ENCODE measurements at regions not wholly inside any gene's neighbourhood (a gene's known extent, or its start where the extent isn't known, plus 50 kb on each side); places are given as distances from the start of the nearest gene placed in this dataset.

GRCh38 chr15:45904019-45904418 is 269.2 kb downstream of the SQOR start:
- peaks cover 2% of the 10 kb centered on the region for H3K27me3 Mint-ChIP-seq (ENCODE audit: low read depth, unreplicated experiment)

DNA sequence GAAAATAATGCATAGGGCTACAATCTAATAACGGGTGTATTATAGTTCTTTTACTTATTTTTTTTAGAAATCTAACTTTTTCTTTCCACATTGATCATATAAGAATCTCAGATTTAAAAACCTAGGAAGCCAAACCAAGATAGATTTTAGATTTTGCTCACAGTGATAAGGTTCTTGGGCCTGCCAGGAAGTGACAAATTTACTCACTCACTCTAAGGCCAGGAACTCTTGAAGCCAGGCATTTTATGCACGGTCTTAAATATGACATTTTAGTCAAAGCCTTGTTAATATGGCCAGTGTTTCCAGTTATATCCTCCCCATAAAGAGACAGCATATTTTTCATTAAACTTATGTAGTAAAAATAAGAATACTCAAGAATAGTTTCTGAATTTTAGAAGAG is 271.4 kb downstream of the SQOR start:
- H3K36me3 ChIP-seq (ENCODE audit: insufficient read depth, low read length) = no peaks in the 10 kb centered on the region
- no peak overlapping the region for H3K4me3 Mint-ChIP-seq (ENCODE audit: unreplicated experiment)

More at GRCh38 chr15:45904019-45904418, 269.2 kb downstream of the SQOR start:
- H3K9ac ChIP-seq (ENCODE audit: low read length) = no peak overlapping the region
- FAIRE-seq (no peak), DNase-seq (ENCODE audit: low read depth) (no peak)
- no peaks in the 10 kb centered on the region for H3K36me3 ChIP-seq (ENCODE audit: insufficient read depth, low read length)
- H3K9me3 ChIP-seq (ENCODE audit: insufficient read depth, low read depth, low read length) = no peaks in the 10 kb centered on the region
- no peaks in the 10 kb centered on the region for H3K36me3 Mint-ChIP-seq (ENCODE audit: low read depth, unreplicated experiment)
- H2AFZ ChIP-seq (ENCODE audit: low read depth, low read length) = no peak overlapping the region
- H3K4me3 Mint-ChIP-seq (ENCODE audit: unreplicated experiment) = no peak overlapping the region
- H3K27ac ChIP-seq (ENCODE audit: low read depth, low read length) = no peak overlapping the region
- H3K27ac Mint-ChIP-seq (ENCODE audit: unreplicated experiment) = no peak overlapping the region
- H3K4me1 Mint-ChIP-seq (ENCODE audit: low read depth, unreplicated experiment) = no peaks in the 10 kb centered on the region
- H3K4me2 ChIP-seq (ENCODE audit: low read length) = no peak overlapping the region
- no peaks in the 10 kb centered on the region for H4K20me1 ChIP-seq (ENCODE audit: insufficient read depth, low read length)
- TF ChIP-seq, protein P1, sequence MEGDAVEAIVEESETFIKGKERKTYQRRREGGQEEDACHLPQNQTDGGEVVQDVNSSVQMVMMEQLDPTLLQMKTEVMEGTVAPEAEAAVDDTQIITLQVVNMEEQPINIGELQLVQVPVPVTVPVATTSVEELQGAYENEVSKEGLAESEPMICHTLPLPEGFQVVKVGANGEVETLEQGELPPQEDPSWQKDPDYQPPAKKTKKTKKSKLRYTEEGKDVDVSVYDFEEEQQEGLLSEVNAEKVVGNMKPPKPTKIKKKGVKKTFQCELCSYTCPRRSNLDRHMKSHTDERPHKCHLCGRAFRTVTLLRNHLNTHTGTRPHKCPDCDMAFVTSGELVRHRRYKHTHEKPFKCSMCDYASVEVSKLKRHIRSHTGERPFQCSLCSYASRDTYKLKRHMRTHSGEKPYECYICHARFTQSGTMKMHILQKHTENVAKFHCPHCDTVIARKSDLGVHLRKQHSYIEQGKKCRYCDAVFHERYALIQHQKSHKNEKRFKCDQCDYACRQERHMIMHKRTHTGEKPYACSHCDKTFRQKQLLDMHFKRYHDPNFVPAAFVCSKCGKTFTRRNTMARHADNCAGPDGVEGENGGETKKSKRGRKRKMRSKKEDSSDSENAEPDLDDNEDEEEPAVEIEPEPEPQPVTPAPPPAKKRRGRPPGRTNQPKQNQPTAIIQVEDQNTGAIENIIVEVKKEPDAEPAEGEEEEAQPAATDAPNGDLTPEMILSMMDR (IDR thresholded peaks at IDR 0.05; ENCODE audit: insufficient read depth, low read depth, low read length) = no peak
- no peak for TF ChIP-seq EZH2 (IDR thresholded peaks at IDR 0.05; ENCODE audit: insufficient read depth, low read length)
- peaks cover 6% of the 10 kb centered on the region for H3K9me3 Mint-ChIP-seq (ENCODE audit: unreplicated experiment)
- no peaks in the 10 kb centered on the region for H3K27me3 ChIP-seq (ENCODE audit: insufficient read depth, low read length)
- no peak overlapping the region for H3K4me3 ChIP-seq (ENCODE audit: insufficient read depth, low read depth, low read length)
- no peaks in the 10 kb centered on the region for H3K79me2 ChIP-seq (ENCODE audit: insufficient read depth, low read length)
- H3K4me1 ChIP-seq (ENCODE audit: insufficient read depth, low read length) = no peaks in the 10 kb centered on the region

GRCh38 chr15:45910671-45911070 is 275.8 kb downstream of the SQOR start:
- Histone ChIP-seq H3K9ac (ENCODE audit: low read length) (no peak overlapping the region), H3K36me3 (ENCODE audit: insufficient read depth, low read length) (no peaks in the 10 kb centered on the region), H2AFZ (ENCODE audit: low read depth, low read length) (no peak overlapping the region), H3K9me3 (ENCODE audit: insufficient read depth, low read depth, low read length) (no peaks in the 10 kb centered on the region), H4K20me1 (ENCODE audit: insufficient read depth, low read length) (no peaks in the 10 kb centered on the region), H3K4me1 (ENCODE audit: insufficient read depth, low read length) (no peaks in the 10 kb centered on the region), H3K79me2 (ENCODE audit: insufficient read depth, low read length) (no peaks in the 10 kb centered on the region), H3K27me3 (ENCODE audit: insufficient read depth, low read length) (no peaks in the 10 kb centered on the region), H3K4me2 (ENCODE audit: low read length) (no peak overlapping the region), H3K27ac (ENCODE audit: low read depth, low read length) (no peak overlapping the region), H3K4me3 (ENCODE audit: insufficient read depth, low read depth, low read length) (no peak overlapping the region)
- no peaks in the 10 kb centered on the region for H3K36me3 Mint-ChIP-seq (ENCODE audit: low read depth, unreplicated experiment)
- no peaks in the 10 kb centered on the region for H3K9me3 Mint-ChIP-seq (ENCODE audit: unreplicated experiment)
- no peak overlapping the region for H3K27ac Mint-ChIP-seq (ENCODE audit: unreplicated experiment)
- TF ChIP-seq, protein P1 (IDR thresholded peaks at IDR 0.05; ENCODE audit: insufficient read depth, low read depth, low read length) = no peak
- TF ChIP-seq EZH2 (IDR thresholded peaks at IDR 0.05; ENCODE audit: insufficient read depth, low read length) = no peak
- DNase-seq (ENCODE audit: low read depth) = no peak
- FAIRE-seq = no peak
- no peaks in the 10 kb centered on the region for H3K4me1 Mint-ChIP-seq (ENCODE audit: low read depth, unreplicated experiment)
- H3K4me3 Mint-ChIP-seq (ENCODE audit: unreplicated experiment) = no peak overlapping the region
- H3K27me3 Mint-ChIP-seq (ENCODE audit: low read depth, unreplicated experiment) = no peaks in the 10 kb centered on the region

More for the DNA sequence above, 271.4 kb downstream of the SQOR start:
- H3K4me2 ChIP-seq (ENCODE audit: low read length) = no peak overlapping the region
- H3K4me1 ChIP-seq (ENCODE audit: insufficient read depth, low read length) = no peaks in the 10 kb centered on the region
- Mint-ChIP-seq H3K27me3 (ENCODE audit: low read depth, unreplicated experiment) (no peaks in the 10 kb centered on the region), H3K9me3 (ENCODE audit: unreplicated experiment) (peaks cover 4% of the 10 kb centered on the region), H3K36me3 (ENCODE audit: low read depth, unreplicated experiment) (no peaks in the 10 kb centered on the region), H3K27ac (ENCODE audit: unreplicated experiment) (no peak overlapping the region), H3K4me1 (ENCODE audit: low read depth, unreplicated experiment) (no peaks in the 10 kb centered on the region)
- no peak overlapping the region for H2AFZ ChIP-seq (ENCODE audit: low read depth, low read length)
- no peak overlapping the region for H3K4me3 ChIP-seq (ENCODE audit: insufficient read depth, low read depth, low read length)
- H3K9ac ChIP-seq (ENCODE audit: low read length) = no peak overlapping the region
- H3K9me3 ChIP-seq (ENCODE audit: insufficient read depth, low read depth, low read length) = no peaks in the 10 kb centered on the region
- H3K27me3 ChIP-seq (ENCODE audit: insufficient read depth, low read length) = no peaks in the 10 kb centered on the region
- DNase-seq (ENCODE audit: low read depth) = no peak
- H3K79me2 ChIP-seq (ENCODE audit: insufficient read depth, low read length) = no peaks in the 10 kb centered on the region
- no peak for FAIRE-seq
- no peak overlapping the region for H3K27ac ChIP-seq (ENCODE audit: low read depth, low read length)
- no peaks in the 10 kb centered on the region for H4K20me1 ChIP-seq (ENCODE audit: insufficient read depth, low read length)
- no peak for TF ChIP-seq EZH2 (IDR thresholded peaks at IDR 0.05; ENCODE audit: insufficient read depth, low read length)
- TF ChIP-seq, protein P1 (IDR thresholded peaks at IDR 0.05; ENCODE audit: insufficient read depth, low read depth, low read length) = no peak

Data from astrocyte (in vitro differentiated cells and primary cell).